H1 (cell line): ENCODE measurements at regions not wholly inside any gene's neighbourhood (a gene's known extent, or its start where the extent isn't known, plus 50 kb on each side); places are given as distances from the start of the nearest gene placed in this dataset.

Experiments
- CTCF ChIA-PET: fragments of 300-600 bp; sonication (Branson Sonifier 250); formaldehyde crosslinking; loops from one replicate; lab custom pipeline; 2021; ENCODE audit not compliant: partially characterized antibody; lab: Charles Lee
- POLR2A ChIA-PET: fragments of 300-600 bp; sonication (Branson Sonifier 250); formaldehyde crosslinking; loops from one replicate; lab custom pipeline; 2021; ENCODE audit warnings: inconsistent platforms; ENCODE audit not compliant: partially characterized antibody; lab: Charles Lee
- DNase-seq, 2 experiments: peaks; one replicate each; pipeline versions ENCODE4 v3.0.0 to v3.0.0-alpha.2; 2010 to 2022; ENCODE audit warnings: low spot score in 2 of 2, low read depth in 1 of 2, mixed read lengths in 1 of 2
- FAIRE-seq: peaks from 2 replicates; lab custom pipeline; 2011; peaks lifted over from hg19 to GRCh38; lab: Jason Lieb, UNC
- H2AFZ ChIP-seq: 2 replicates; pipeline ENCODE4 v1.8.1; 2012; ENCODE audit warnings: low read length, inconsistent platforms
- H2AK5ac ChIP-seq: 2 replicates; pipeline ENCODE4 v1.6.1; 2013; ENCODE audit warnings: low read depth, low read length
- H2BK120ac ChIP-seq: replicated peaks from 2 replicates; pipeline ENCODE3; 2013; ENCODE audit warnings: low read depth, low read length, inconsistent platforms
- H2BK12ac ChIP-seq: 2 replicates; pipeline ENCODE4 v1.6.1; 2013; ENCODE audit warnings: low read depth, low read length
- H2BK15ac ChIP-seq: 2 replicates; pipeline ENCODE4 v1.6.1; 2013; ENCODE audit warnings: low read length
- H2BK20ac ChIP-seq: 2 replicates; pipeline ENCODE4 v1.6.1; 2013; ENCODE audit warnings: low read length
- H2BK5ac ChIP-seq: 2 replicates; pipeline ENCODE4 v1.6.1; 2013; ENCODE audit warnings: low read depth, low read length
- H3K14ac ChIP-seq: 2 replicates; pipeline ENCODE4 v1.6.1; 2013; ENCODE audit warnings: inconsistent platforms; ENCODE audit not compliant: insufficient read length
- H3K18ac ChIP-seq: 2 replicates; pipeline ENCODE4 v1.6.1; 2013; ENCODE audit warnings: low read length; ENCODE audit errors: extremely low read depth
- H3K23ac ChIP-seq: 2 replicates; pipeline ENCODE4 v1.6.1; 2013; ENCODE audit warnings: inconsistent platforms; ENCODE audit not compliant: insufficient read length
- H3K23me2 ChIP-seq: 2 replicates; pipeline ENCODE4 v1.6.1; 2013; ENCODE audit warnings: low read depth, low read length
- H3K27ac ChIP-seq: 2 replicates; pipeline ENCODE4 v1.6.1; 2011; ENCODE audit warnings: low read depth, low read length, inconsistent platforms
- H3K27me3 ChIP-seq, 4 experiments: replicated peaks in 1 of 4; 1 replicate in 1 of 4; 2 replicates in 3 of 4; pipeline versions ENCODE4 v1.6.1 to v1.8.1; 2011 to 2013; ENCODE audit warnings: low read length in 3 of 4, mild to moderate bottlenecking in 3 of 4, inconsistent platforms in 2 of 4, mixed read lengths in 2 of 4, moderate library complexity in 1 of 4; ENCODE audit not compliant: control insufficient read depth in 3 of 4, insufficient read depth in 3 of 4; ENCODE audit errors: extremely low read depth in 1 of 4
- H3K36me3 ChIP-seq, 4 experiments: 2 replicates each; pipeline versions ENCODE4 v1.6.1 to v1.8.1; 2011 to 2013; ENCODE audit warnings: mild to moderate bottlenecking in 4 of 4, low read length in 3 of 4, moderate library complexity in 2 of 4, control low read depth in 1 of 4, inconsistent platforms in 1 of 4; ENCODE audit not compliant: insufficient read depth in 4 of 4, control insufficient read depth in 2 of 4
- H3K4ac ChIP-seq: replicated peaks from 2 replicates; pipeline ENCODE3; 2013; ENCODE audit warnings: low read length, low read depth, mixed read lengths, inconsistent platforms; ENCODE audit not compliant: insufficient read length
- H3K4me1 ChIP-seq, 4 experiments: replicated peaks in 1 of 4; 1 replicate in 1 of 4; 2 replicates in 3 of 4; pipeline versions ENCODE4 v1.6.1 to v1.8.1; 2011 to 2013; ENCODE audit warnings: low read length in 3 of 4, inconsistent platforms in 2 of 4, mixed read lengths in 1 of 4; ENCODE audit not compliant: insufficient read depth in 4 of 4, control insufficient read depth in 3 of 4
- H3K4me2 ChIP-seq, 2 experiments: 2 replicates each; pipeline versions ENCODE4 v1.6.1 to v1.8.1; 2011 to 2013; ENCODE audit warnings: low read depth in 2 of 2, low read length in 2 of 2, control low read depth in 1 of 2, inconsistent platforms in 1 of 2, mild to moderate bottlenecking in 1 of 2; ENCODE audit not compliant: insufficient read depth in 1 of 2
- H3K4me3 ChIP-seq, 4 experiments: fragments of 200-600, 300-600 bp in 1 of 4; sonication (generic), shearing (Covaris generic), sonication (Bioruptor Twin) in 1 of 4; 2 replicates each; pipeline versions ENCODE4 v1.5.1 to v1.8.1; 2011 to 2016; ENCODE audit warnings: low read length in 4 of 4, low read depth in 3 of 4, control low read depth in 2 of 4, inconsistent platforms in 2 of 4, mild to moderate bottlenecking in 2 of 4, mixed read lengths in 1 of 4, moderate library complexity in 1 of 4; ENCODE audit not compliant: insufficient read depth in 2 of 4; ENCODE audit errors: extremely low read depth in 1 of 4
- H3K56ac ChIP-seq: replicated peaks from 2 replicates; pipeline ENCODE3; 2013; ENCODE audit warnings: low read depth, mild to moderate bottlenecking, mixed read lengths, low read length, inconsistent platforms; ENCODE audit not compliant: insufficient read length
- H3K79me1 ChIP-seq: 2 replicates; pipeline ENCODE4 v1.6.1; 2013; ENCODE audit warnings: low read depth, low read length, control low read depth
- H3K79me2 ChIP-seq, 2 experiments: 2 replicates each; pipeline versions ENCODE4 v1.6.1 to v1.8.1; 2012 to 2013; ENCODE audit warnings: low read length in 2 of 2, mild to moderate bottlenecking in 2 of 2, inconsistent platforms in 1 of 2; ENCODE audit not compliant: insufficient read depth in 2 of 2, control insufficient read depth in 1 of 2
- H3K9ac ChIP-seq, 4 experiments: replicated peaks in 1 of 4; 1 replicate in 1 of 4; 2 replicates in 3 of 4; pipeline versions ENCODE4 v1.6.1 to v1.8.1; 2011 to 2013; ENCODE audit warnings: low read depth in 3 of 4, low read length in 3 of 4, control low read depth in 2 of 4, mild to moderate bottlenecking in 2 of 4, moderate library complexity in 2 of 4, inconsistent platforms in 1 of 4; ENCODE audit errors: extremely low read depth in 1 of 4
- H3K9me3 ChIP-seq, 2 experiments: 2 replicates each; pipeline versions ENCODE4 v1.6.1 to v1.8.1; 2012 to 2013; ENCODE audit warnings: mild to moderate bottlenecking in 2 of 2, moderate library complexity in 2 of 2, control low read depth in 1 of 2, inconsistent platforms in 1 of 2, low read depth in 1 of 2, low read length in 1 of 2, mixed read lengths in 1 of 2; ENCODE audit not compliant: insufficient read depth in 2 of 2
- H4K20me1 ChIP-seq, 2 experiments: replicated peaks in 1 of 2; 2 replicates each; pipeline versions ENCODE3 to v1.8.1; 2011 to 2013; ENCODE audit warnings: inconsistent platforms in 2 of 2, low read length in 2 of 2, mild to moderate bottlenecking in 1 of 2; ENCODE audit not compliant: insufficient read depth in 2 of 2, control insufficient read depth in 1 of 2
- H4K5ac ChIP-seq: 2 replicates; pipeline ENCODE4 v1.6.1; 2013; ENCODE audit warnings: low read length, low read depth, mixed read lengths, inconsistent platforms; ENCODE audit not compliant: insufficient read length
- H4K8ac ChIP-seq: 2 replicates; pipeline ENCODE4 v1.8.0; 2013; ENCODE audit warnings: mild to moderate bottlenecking, moderate library complexity, low read length, inconsistent platforms; ENCODE audit not compliant: insufficient read depth; ENCODE audit errors: extremely low read depth
- H4K91ac ChIP-seq: replicated peaks from 2 replicates; pipeline ENCODE3; 2013; ENCODE audit warnings: low read length, mixed read lengths, inconsistent platforms; ENCODE audit not compliant: insufficient read length
- ASH2L ChIP-seq: fragments of 200-600, 300-600 bp; sonication (generic); IDR thresholded peaks from one replicate; pipeline ENCODE4 v1.7.1; 2017; ENCODE audit warnings: low read length
- CTBP2 ChIP-seq: IDR thresholded peaks from 2 replicates; pipeline ENCODE4 v1.7.0; 2011; ENCODE audit warnings: borderline replicate concordance, mild to moderate bottlenecking, moderate library complexity, mixed read lengths, low read length; ENCODE audit not compliant: insufficient read depth, insufficient read length
- FOSL1 ChIP-seq: IDR thresholded peaks from 2 replicates; pipeline ENCODE4 v1.6.1; 2011; ENCODE audit warnings: mild to moderate bottlenecking, low read depth, low read length, moderate library complexity; ENCODE audit not compliant: insufficient read depth
- GTF2F1 ChIP-seq: IDR thresholded peaks from 2 replicates; pipeline ENCODE4 v1.6.1; 2012; ENCODE audit warnings: low read depth, low read length, improper control_type of control experiment, borderline replicate concordance
- HDAC2 ChIP-seq, 2 experiments: fragments of 300-600 bp in 1 of 2; sonication (generic) in 1 of 2; IDR thresholded peaks; 2 replicates each; pipeline ENCODE4 v1.6.1; 2011 to 2012; ENCODE audit warnings: low read depth in 2 of 2, low read length in 2 of 2, mild to moderate bottlenecking in 2 of 2, moderate library complexity in 2 of 2, borderline replicate concordance in 1 of 2, inconsistent platforms in 1 of 2
- MAX ChIP-seq: IDR thresholded peaks from 2 replicates; pipeline ENCODE4 v1.6.1; 2012; ENCODE audit warnings: inconsistent platforms
- RXRA ChIP-seq: IDR thresholded peaks from 2 replicates; pipeline ENCODE4 v1.6.1; 2011; ENCODE audit warnings: low read depth, mild to moderate bottlenecking, low read length, moderate library complexity; ENCODE audit not compliant: insufficient read depth
- SAP30 ChIP-seq: fragments of 300-600 bp; sonication (generic); IDR thresholded peaks from 2 replicates; pipeline ENCODE4 v1.7.1; 2012; ENCODE audit warnings: low read length, moderate library complexity, mild to moderate bottlenecking, inconsistent platforms; ENCODE audit not compliant: insufficient read depth, insufficient replicate concordance
- SIX5 ChIP-seq: IDR thresholded peaks from 2 replicates; pipeline ENCODE4 v1.6.1; 2011; ENCODE audit warnings: mild to moderate bottlenecking, low read depth, low read length
- WGBS, 2 experiments: shearing (Covaris generic) in 1 of 2; methylation state at CpG; one replicate each; pipeline versions ENCODE4 v1.1.6 to v1.1.7; 2013 to 2015; ENCODE audit warnings: low lambda C conversion rate in 2 of 2, mixed read lengths in 2 of 2, inconsistent platforms in 1 of 2, low coverage in 1 of 2, missing lambda C conversion rate in 1 of 2; ENCODE audit not compliant: insufficient replicate concordance in 2 of 2, insufficient coverage in 1 of 2, insufficient read length in 1 of 2; ENCODE audit errors: extremely low coverage in 1 of 2, missing lambda C conversion rate in 1 of 2; 5-methylcytosine and 5-hydroxymethylcytosine counted together
- TF ChIP-seq, protein P1 (sequence below): IDR thresholded peaks from 2 replicates; pipeline ENCODE4 v1.6.1; 2012; ENCODE audit warnings: low read length, inconsistent platforms
- TF ChIP-seq, protein P2 (sequence below): IDR thresholded peaks from 2 replicates; pipeline ENCODE4 v1.6.1; 2011; ENCODE audit warnings: low read depth, mild to moderate bottlenecking, low read length; ENCODE audit not compliant: insufficient read depth

GRCh38 chr5:111639912-111640311, 117.1 kb downstream of the NREP start:
- Histone ChIP-seq H2AFZ (no peak overlapping the region), H3K23ac (no peak overlapping the region), H4K91ac (no peak overlapping the region), H3K23me2 (no peaks in the 10 kb centered on the region), H3K14ac (no peak overlapping the region), H2BK20ac (no peak overlapping the region), H3K4me2 (no peak overlapping the region), H3K79me2 (no peaks in the 10 kb centered on the region), H3K4me3 (no peak overlapping the region), H2AK5ac (no peak overlapping the region), H3K9ac (no peak overlapping the region), H3K4me1 (no peaks in the 10 kb centered on the region), H3K4ac (no peak overlapping the region), H3K18ac (no peak overlapping the region), H2BK5ac (no peak overlapping the region), H2BK12ac (no peak overlapping the region), H2BK15ac (no peak overlapping the region), H4K20me1 (no peaks in the 10 kb centered on the region), H3K56ac (no peak overlapping the region), H4K5ac (no peak overlapping the region), H4K8ac (no peak overlapping the region), H3K79me1 (no peaks in the 10 kb centered on the region), H3K27me3 (no peaks in the 10 kb centered on the region), H3K27ac (no peak overlapping the region), H3K9me3 (peaks cover 21 to 27% of the 10 kb centered on the region in 2 experiments), H3K36me3 (no peaks in the 10 kb centered on the region), H2BK120ac (no peak overlapping the region)
- no peak for FAIRE-seq
- CTCF ChIA-PET: interaction anchor here (1.4 kb wide), 1 partner anchor 89 kb away, joined by 3 read pairs; no protein-coding TSS in a partner anchor
- WGBS, 2 experiments: 91% methylated on average over 2 of the region's 2 CpGs; no CpG with 5 or more reads in 1 of the 2 experiments
- DNase-seq: no peak
- POLR2A ChIA-PET: no interaction called here
- TF ChIP-seq, protein P1, sequence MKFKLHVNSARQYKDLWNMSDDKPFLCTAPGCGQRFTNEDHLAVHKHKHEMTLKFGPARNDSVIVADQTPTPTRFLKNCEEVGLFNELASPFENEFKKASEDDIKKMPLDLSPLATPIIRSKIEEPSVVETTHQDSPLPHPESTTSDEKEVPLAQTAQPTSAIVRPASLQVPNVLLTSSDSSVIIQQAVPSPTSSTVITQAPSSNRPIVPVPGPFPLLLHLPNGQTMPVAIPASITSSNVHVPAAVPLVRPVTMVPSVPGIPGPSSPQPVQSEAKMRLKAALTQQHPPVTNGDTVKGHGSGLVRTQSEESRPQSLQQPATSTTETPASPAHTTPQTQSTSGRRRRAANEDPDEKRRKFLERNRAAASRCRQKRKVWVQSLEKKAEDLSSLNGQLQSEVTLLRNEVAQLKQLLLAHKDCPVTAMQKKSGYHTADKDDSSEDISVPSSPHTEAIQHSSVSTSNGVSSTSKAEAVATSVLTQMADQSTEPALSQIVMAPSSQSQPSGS: no peak
- TF ChIP-seq SIX5 (no peak), SAP30 (no peak), MAX (no peak), RXRA (no peak), CTBP2 (no peak), HDAC2 (IDR thresholded peaks at IDR 0.05; ENCODE audit: borderline replicate concordance in 1 of 2, low read depth in 2 of 2, low read length in 2 of 2) (no peak), FOSL1 (no peak), ASH2L (no peak), GTF2F1 (no peak)
- TF ChIP-seq, protein P2, sequence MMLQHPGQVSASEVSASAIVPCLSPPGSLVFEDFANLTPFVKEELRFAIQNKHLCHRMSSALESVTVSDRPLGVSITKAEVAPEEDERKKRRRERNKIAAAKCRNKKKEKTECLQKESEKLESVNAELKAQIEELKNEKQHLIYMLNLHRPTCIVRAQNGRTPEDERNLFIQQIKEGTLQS: no peak
